Aorta (tissue), 5 donors: ENCODE measurements at regions not wholly inside any gene's neighbourhood (a gene's known extent, or its start where the extent isn't known, plus 50 kb on each side); places are given as distances from the start of the nearest gene placed in this dataset.
"Not testable (repeated sequence)": the region's sequence is repeated elsewhere in the genome, so short reads cannot be mapped to it uniquely, and the experiment has no call there.

Source experiments
- ATAC-seq: fragments of 200-7000 bp; cut with Tn5 transposase; one replicate; pipeline ENCODE4 v1.9.1; 2022; ENCODE audit warnings: moderate library complexity; ENCODE audit not compliant: low FRiP score
- DNase-seq, 2 donors: peaks; one replicate each; pipeline ENCODE4 v3.0.0-alpha.2; 2020
- H3K27ac ChIP-seq, 2 donors: one replicate each; pipeline ENCODE4 v1.5.1; 2013; ENCODE audit warnings: low read length in 2 of 2, mild to moderate bottlenecking in 2 of 2, moderate library complexity in 2 of 2, control low read depth in 1 of 2, inconsistent platforms in 1 of 2, low read depth in 1 of 2
- H3K27me3 ChIP-seq, 2 donors: one replicate each; pipeline ENCODE4 v1.6.1; 2013; ENCODE audit warnings: control low read depth in 1 of 2, low read length in 1 of 2, mild to moderate bottlenecking in 1 of 2, moderate library complexity in 1 of 2; ENCODE audit not compliant: insufficient read depth in 2 of 2, control insufficient read depth in 1 of 2
- H3K36me3 ChIP-seq, 2 donors: one replicate each; pipeline ENCODE4 v1.6.1; 2013; ENCODE audit warnings: control low read depth in 1 of 2, low read length in 1 of 2, mild to moderate bottlenecking in 1 of 2; ENCODE audit not compliant: insufficient read depth in 2 of 2, control insufficient read depth in 1 of 2
- H3K4me1 ChIP-seq, 2 donors: one replicate each; pipeline ENCODE4 v1.6.1; 2013; ENCODE audit warnings: low read length in 2 of 2, control low read depth in 1 of 2, mild to moderate bottlenecking in 1 of 2, moderate library complexity in 1 of 2; ENCODE audit not compliant: insufficient read depth in 2 of 2, control insufficient read depth in 1 of 2
- H3K4me3 ChIP-seq, 2 donors: one replicate each; pipeline ENCODE4 v1.5.1; 2013; ENCODE audit warnings: low read length in 2 of 2, control low read depth in 1 of 2, mild to moderate bottlenecking in 1 of 2
- H3K9me3 ChIP-seq: one replicate; pipeline ENCODE4 v1.6.1; 2013; ENCODE audit warnings: mild to moderate bottlenecking, low read length; ENCODE audit not compliant: control insufficient read depth
- WGBS, 2 donors: extraction: QIAGEN DNeasy Blood & Tissue Kit; methylation state at CpG; one replicate each; pipeline ENCODE4 v1.1.7; 2013; 5-methylcytosine and 5-hydroxymethylcytosine counted together
- intact Hi-C, 2 donors: fragments of 100-400 bp; cut with DNase I; formaldehyde crosslinking; loops; one replicate each; pipeline versions ENCODE4 v1.14.2 to v1.15.0; 2022
- donor health status: healthy with polysubstance abuse.
- donor health status: Bipolar disorder and iron deficiency.
- donor health status: DM: no; HTN: no; CAD: no.
- donor health status: DM: no; HTN: no; CAD: no.
- donor health status: DM: yes; HTN: yes; CAD: no.

DNA sequence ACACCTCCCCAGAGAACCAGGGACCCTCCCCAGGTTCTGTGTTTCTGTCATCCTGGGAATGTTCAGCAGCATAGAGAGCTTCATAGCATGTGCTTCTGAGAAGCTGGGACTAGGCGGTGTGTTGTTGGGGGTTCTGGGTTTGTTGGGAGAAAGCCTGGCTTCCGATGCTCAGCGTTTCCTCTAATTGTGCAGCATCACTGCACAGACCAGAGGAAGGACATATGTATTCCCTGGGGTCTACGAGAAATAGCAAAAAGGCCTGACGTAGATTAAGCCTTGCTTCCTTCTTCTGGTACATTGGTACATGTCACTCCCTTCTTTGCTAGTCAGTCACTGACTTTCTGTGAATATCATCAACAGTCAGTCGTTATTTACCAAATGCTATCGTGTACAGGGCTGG is 96.9 kb upstream of the SGK1 start:
- Histone ChIP-seq H3K4me1 (no peaks in the 10 kb centered on the region), H3K27ac (no peak overlapping the region), H3K9me3 (peaks cover 1% of the 10 kb centered on the region), H3K36me3 (no peaks in the 10 kb centered on the region), H3K4me3 (no peak overlapping the region), H3K27me3 (no peaks in the 10 kb centered on the region)
- ATAC-seq (no peak), DNase-seq (no peak)
- 61 to 70% methylated on average over 7 of the region's 7 CpGs for WGBS, 2 donors
- intact Hi-C loops: no loop called here

GRCh38 chr6:134413241-134413643 is 95.3 kb upstream of the SGK1 start:
- DNase-seq (no peak), ATAC-seq (no peak)
- no peaks in the 10 kb centered on the region for H3K36me3 ChIP-seq
- WGBS, 2 donors: 85 to 96% methylated on average over 1 of the region's 1 CpG
- intact Hi-C loops: no loop called here
- H3K27ac ChIP-seq: no peak overlapping the region
- no peaks in the 10 kb centered on the region for H3K27me3 ChIP-seq
- H3K4me1 ChIP-seq: no peaks in the 10 kb centered on the region
- no peak overlapping the region for H3K4me3 ChIP-seq
- peaks cover 1% of the 10 kb centered on the region for H3K9me3 ChIP-seq

DNA sequence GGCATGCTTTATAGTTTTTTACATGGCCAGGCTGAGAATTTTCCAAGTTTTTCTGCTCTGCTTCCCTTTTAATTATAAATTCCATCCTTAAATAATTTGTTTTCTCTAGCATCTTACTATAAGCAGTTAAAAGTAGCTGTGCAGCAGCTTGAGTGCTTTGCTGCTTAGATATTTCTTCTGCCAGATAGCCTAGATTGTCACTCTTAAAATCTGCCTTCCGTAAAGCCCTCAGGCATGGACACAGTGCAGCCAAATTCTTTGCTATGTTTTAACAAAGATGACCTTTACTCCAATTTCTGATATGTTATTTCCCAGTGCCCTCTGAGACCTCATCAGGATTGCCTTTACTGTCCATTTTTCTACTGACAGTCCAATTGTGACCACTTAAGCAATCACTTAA is 92.6 kb upstream of the SGK1 start:
- no peak for ATAC-seq
- 44 to 51% methylated on average over 1 of the region's 1 CpG for WGBS, 2 donors
- H3K4me1 ChIP-seq: no peaks in the 10 kb centered on the region
- peaks cover 1% of the 10 kb centered on the region for H3K9me3 ChIP-seq
- no peak overlapping the region for H3K27ac ChIP-seq
- DNase-seq: no peak
- intact Hi-C loops: no loop called here
- H3K4me3 ChIP-seq: no peak overlapping the region
- no peaks in the 10 kb centered on the region for H3K36me3 ChIP-seq
- H3K27me3 ChIP-seq: no peaks in the 10 kb centered on the region

DNA sequence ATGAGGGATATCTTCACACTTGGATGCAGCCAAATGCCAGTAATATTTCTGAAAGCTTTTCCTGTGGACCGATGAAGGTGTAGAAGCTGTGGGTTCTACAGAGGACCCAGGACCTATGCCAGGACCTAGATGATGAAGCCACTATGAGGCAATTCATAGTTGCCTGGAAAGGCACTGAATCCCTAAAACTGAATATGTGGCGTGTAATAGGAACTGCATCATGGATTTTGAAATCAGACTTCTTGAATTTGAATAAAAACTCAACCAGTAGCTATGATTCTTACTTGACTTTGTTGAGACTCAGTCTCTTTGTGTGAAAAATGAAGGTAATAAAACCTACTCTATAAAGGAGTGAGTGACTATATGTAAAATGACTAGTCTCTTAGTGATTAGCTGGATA is 89.9 kb upstream of the SGK1 start:
- no peaks in the 10 kb centered on the region for H3K36me3 ChIP-seq
- peaks cover 1% of the 10 kb centered on the region for H3K9me3 ChIP-seq
- H3K27ac ChIP-seq: no peak overlapping the region
- no peaks in the 10 kb centered on the region for H3K4me1 ChIP-seq
- DNase-seq (no peak), ATAC-seq (no peak)
- intact Hi-C loops: no loop called here
- H3K27me3 ChIP-seq: no peaks in the 10 kb centered on the region
- no peak overlapping the region for H3K4me3 ChIP-seq
- WGBS, 2 donors: 92 to 93% methylated on average over 2 of the region's 2 CpGs

DNA sequence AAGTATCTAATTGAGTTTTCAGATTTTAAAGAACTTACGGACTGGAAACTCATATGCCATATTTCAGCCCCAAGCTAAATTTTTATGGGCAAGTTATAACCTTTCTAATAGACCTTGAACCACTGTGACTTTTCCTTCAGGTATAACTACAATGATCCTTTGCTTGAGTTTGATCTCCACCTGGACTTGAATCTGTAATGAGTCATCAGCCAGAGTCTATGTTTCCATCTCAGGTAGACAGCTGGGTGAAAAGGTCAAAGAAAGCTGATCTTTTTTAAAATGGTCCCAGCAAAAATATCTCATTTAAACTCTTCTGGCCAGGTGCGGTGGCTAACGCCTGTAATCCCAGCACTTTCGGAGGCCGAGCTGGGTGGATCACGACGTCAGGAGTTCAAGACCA is 88.4 kb upstream of the SGK1 start:
- ATAC-seq: no peak
- WGBS, 2 donors: 95% methylated on average over 7 of the region's 7 CpGs

GRCh38 chr6:134405386-134406087 is 87.6 kb upstream of the SGK1 start:
- Histone ChIP-seq H3K4me3 (no peak overlapping the region), H3K27me3 (no peaks in the 10 kb centered on the region), H3K4me1 (no peaks in the 10 kb centered on the region), H3K36me3 (no peaks in the 10 kb centered on the region), H3K27ac (no peak overlapping the region), H3K9me3 (no peaks in the 10 kb centered on the region)
- no peak for ATAC-seq
- intact Hi-C loops: no loop called here
- DNase-seq: no peak
- WGBS, 2 donors: 82 to 83% methylated on average over 6 of the region's 6 CpGs

More for the DNA sequence above, 88.4 kb upstream of the SGK1 start:
- H3K36me3 ChIP-seq: no peaks in the 10 kb centered on the region
- no peak overlapping the region for H3K27ac ChIP-seq
- DNase-seq: no peak
- H3K4me1 ChIP-seq: no peaks in the 10 kb centered on the region
- peaks cover 1% of the 10 kb centered on the region for H3K9me3 ChIP-seq
- intact Hi-C loops: no loop called here
- no peaks in the 10 kb centered on the region for H3K27me3 ChIP-seq
- H3K4me3 ChIP-seq: no peak overlapping the region

- H3K27me3 ChIP-seq, H3K27ac ChIP-seq, H3K36me3 ChIP-seq, H3K4me3 ChIP-seq, DNase-seq, H3K4me1 ChIP-seq, H3K9me3 ChIP-seq, ATAC-seq, intact Hi-C loops: not testable (repeated sequence)
- WGBS, 2 donors: 95 to 97% methylated on average over 10 of the region's 10 CpGs
These were observed 85.4 kb upstream of the SGK1 start for GRCh38 chr6:134403312-134403711.

DNA sequence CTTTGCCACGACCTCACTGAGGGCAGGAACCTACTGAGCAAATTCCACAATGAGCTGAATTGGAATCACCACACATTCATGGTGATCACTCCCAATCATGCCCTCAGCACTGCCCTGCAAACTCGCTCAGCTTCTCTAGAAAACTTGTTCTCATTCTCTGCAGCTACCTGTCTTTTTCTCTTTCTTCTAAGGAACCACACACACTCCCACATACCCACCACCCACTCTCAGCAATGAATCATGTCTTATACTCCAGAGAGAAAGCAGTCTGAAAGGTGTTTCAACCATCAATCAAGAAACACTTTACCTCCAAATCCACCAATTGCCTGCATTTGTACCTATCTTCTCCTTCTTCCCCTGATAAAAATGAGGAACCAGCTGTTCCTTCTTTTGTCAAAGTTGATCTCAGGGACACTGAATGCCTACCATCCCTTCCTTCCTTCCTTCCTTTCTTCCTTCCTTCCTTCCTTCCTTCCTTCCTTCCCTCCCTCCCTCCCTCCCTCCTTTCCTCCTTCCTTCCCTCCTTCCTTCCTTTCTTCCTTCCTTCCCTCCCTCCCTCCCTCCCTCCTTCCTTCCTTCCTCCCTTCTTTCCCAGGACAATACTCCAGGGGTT is 84.6 kb upstream of the SGK1 start:
- H3K27me3 ChIP-seq: no peaks in the 10 kb centered on the region
- ATAC-seq: no peak
- no peaks in the 10 kb centered on the region for H3K9me3 ChIP-seq
- 80 to 81% methylated on average over 2 of the region's 2 CpGs for WGBS, 2 donors
- no peaks in the 10 kb centered on the region for H3K4me1 ChIP-seq
- no peak for DNase-seq
- no peak overlapping the region for H3K4me3 ChIP-seq
- H3K27ac ChIP-seq: no peak overlapping the region
- no peaks in the 10 kb centered on the region for H3K36me3 ChIP-seq
- intact Hi-C loops: no loop called here

- WGBS, 2 donors: 60 to 67% methylated on average over 2 of the region's 2 CpGs
- no peaks in the 10 kb centered on the region for H3K4me1 ChIP-seq
- ATAC-seq: no peak
These were observed 83.0 kb upstream of the SGK1 start for GRCh38 chr6:134400941-134401340.

More at GRCh38 chr6:134400941-134401340, 83.0 kb upstream of the SGK1 start:
- H3K27ac ChIP-seq: no peak overlapping the region
- intact Hi-C loops: no loop called here
- no peaks in the 10 kb centered on the region for H3K27me3 ChIP-seq
- no peak for DNase-seq
- no peak overlapping the region for H3K4me3 ChIP-seq
- H3K9me3 ChIP-seq: no peaks in the 10 kb centered on the region
- H3K36me3 ChIP-seq: no peaks in the 10 kb centered on the region
